GM19455 (cell line): ENCODE measurements at regions not wholly inside any gene's neighbourhood (a gene's known extent, or its start where the extent isn't known, plus 50 kb on each side); places are given as distances from the start of the nearest gene placed in this dataset.

ENCODE experiments used
- ATAC-seq: cut with Tn5 transposase; IDR thresholded peaks from one replicate; pipeline ENCODE4 v1.9.1; 2021; ENCODE audit not compliant: unreplicated experiment

GRCh38 chr13:106143930-106144709 lies 391.3 kb downstream of the EFNB2 start:
- no peak for ATAC-seq

GRCh38 chr13:106143392-106143791 lies 392.1 kb downstream of the EFNB2 start:
- no peak for ATAC-seq

- ATAC-seq: no peak
Observed at GRCh38 chr13:106140476-106140875, 395.0 kb downstream of the EFNB2 start.

- no peak for ATAC-seq
Observed at GRCh38 chr13:106139942-106140341, 395.5 kb downstream of the EFNB2 start.

- no peak for ATAC-seq
Observed at GRCh38 chr13:106139377-106139776, 396.1 kb downstream of the EFNB2 start.

- ATAC-seq: no peak
Observed at GRCh38 chr13:106138620-106139019, 396.8 kb downstream of the EFNB2 start.

GRCh38 chr13:106133025-106133424 lies 402.4 kb downstream of the EFNB2 start:
- no peak for ATAC-seq

- no peak for ATAC-seq
Observed at GRCh38 chr13:106132216-106132615, 403.2 kb downstream of the EFNB2 start.

- ATAC-seq: no peak
Observed at GRCh38 chr13:106129993-106130392, 405.5 kb downstream of the EFNB2 start.

- ATAC-seq: no peak
Observed at GRCh38 chr13:106129273-106129672, 406.2 kb downstream of the EFNB2 start.

- ATAC-seq: no peak
Observed at GRCh38 chr13:106122234-106122633, 413.2 kb downstream of the EFNB2 start.

- ATAC-seq: no peak
Observed at GRCh38 chr13:106121173-106121754, 414.2 kb downstream of the EFNB2 start.

- ATAC-seq: no peak
Observed at GRCh38 chr13:106118996-106119395, 416.5 kb downstream of the EFNB2 start.

GRCh38 chr13:106118050-106118449 lies 417.4 kb downstream of the EFNB2 start:
- no peak for ATAC-seq

- ATAC-seq: no peak
Observed at GRCh38 chr13:106117640-106118039, 417.8 kb downstream of the EFNB2 start.

- no peak for ATAC-seq
Observed at GRCh38 chr13:106117035-106117434, 418.4 kb downstream of the EFNB2 start.

GRCh38 chr13:106115081-106115480 lies 420.4 kb downstream of the EFNB2 start:
- no peak for ATAC-seq

GRCh38 chr13:106113796-106114195 lies 421.7 kb downstream of the EFNB2 start:
- no peak for ATAC-seq

GRCh38 chr13:106112191-106112590 lies 423.3 kb downstream of the EFNB2 start:
- ATAC-seq: no peak

- ATAC-seq: no peak
Observed at GRCh38 chr13:106110241-106110855, 425.1 kb downstream of the EFNB2 start.

- no peak for ATAC-seq
Observed at GRCh38 chr13:106109391-106109791, 426.1 kb downstream of the EFNB2 start.

GRCh38 chr13:106108346-106108745 lies 427.1 kb downstream of the EFNB2 start:
- ATAC-seq: no peak
